Endothelial cell of umbilical vein (primary cell): ENCODE measurements at regions not wholly inside any gene's neighbourhood (a gene's known extent, or its start where the extent isn't known, plus 50 kb on each side); places are given as distances from the start of the nearest gene placed in this dataset.

ENCODE experiments used
- BruUV-seq: library from RNA; stranded (reverse); fragments of 400-500 nt; replicated peaks from 2 replicates; lab custom pipeline; 2021; lab: Mats Ljungman, UMichigan
- CTCF ChIA-PET: fragments of 300-600, 350-600 bp; sonication (Branson Sonifier 250); formaldehyde crosslinking; loops from one replicate; lab custom pipeline; 2021; ENCODE audit warnings: antibody characterized with exemption, inconsistent platforms; lab: Charles Lee
- POLR2A ChIA-PET: fragments of 300-600, 350-600 bp; sonication (Branson Sonifier 250); formaldehyde crosslinking; loops from one replicate; lab custom pipeline; 2021; ENCODE audit warnings: antibody characterized with exemption, inconsistent platforms; lab: Charles Lee
- DNase-seq: peaks from one replicate; pipeline ENCODE4 v3.0.0-alpha.2; 2011; ENCODE audit warnings: low read depth, low spot score
- FAIRE-seq: peaks from 2 replicates; lab custom pipeline; 2011; peaks lifted over from hg19 to GRCh38; lab: Jason Lieb, UNC
- H2AFZ ChIP-seq: 2 replicates; pipeline ENCODE4 v1.6.0; 2012; ENCODE audit warnings: low read depth, low read length, control low read depth, inconsistent platforms
- H3K27ac ChIP-seq: 2 replicates; pipeline ENCODE4 v1.5.1; 2011; ENCODE audit warnings: low read depth, mild to moderate bottlenecking, control low read depth, low read length, moderate library complexity; ENCODE audit not compliant: insufficient read depth
- H3K27me3 ChIP-seq, 2 experiments: 2 replicates each; pipeline versions ENCODE4 v1.6.0 to v1.6.1; 2011; ENCODE audit warnings: low read length in 2 of 2, mixed read lengths in 1 of 2; ENCODE audit not compliant: control insufficient read depth in 2 of 2, insufficient read depth in 2 of 2
- H3K36me3 ChIP-seq, 2 experiments: 2 replicates in 1 of 2; 3 replicates in 1 of 2; pipeline ENCODE4 v1.5.1; 2011; ENCODE audit warnings: low read length in 2 of 2, mild to moderate bottlenecking in 1 of 2, moderate library complexity in 1 of 2; ENCODE audit not compliant: control insufficient read depth in 2 of 2, insufficient read depth in 2 of 2; ENCODE audit errors: extremely low read depth in 1 of 2
- H3K4me1 ChIP-seq: 3 replicates; pipeline ENCODE4 v1.5.1; 2011; ENCODE audit warnings: mild to moderate bottlenecking, low read length; ENCODE audit not compliant: control insufficient read depth, insufficient read depth; ENCODE audit errors: extremely low read depth
- H3K4me2 ChIP-seq: 2 replicates; pipeline ENCODE4 v1.6.1; 2011; ENCODE audit warnings: low read length, control low read depth, mixed read lengths; ENCODE audit not compliant: insufficient read depth
- H3K4me3 ChIP-seq, 3 experiments: fragments of 200-600 bp in 1 of 3; sonication (generic), shearing (Covaris generic) in 1 of 3; replicated peaks in 1 of 3; 2 replicates each; pipeline ENCODE4 v1.5.1; 2011 to 2016; ENCODE audit warnings: control low read depth in 3 of 3, low read length in 3 of 3, mild to moderate bottlenecking in 2 of 3, inconsistent platforms in 1 of 3, low read depth in 1 of 3, moderate library complexity in 1 of 3; ENCODE audit not compliant: insufficient read depth in 1 of 3
- H3K79me2 ChIP-seq: 2 replicates; pipeline ENCODE4 v1.6.0; 2012; ENCODE audit warnings: low read length, inconsistent platforms; ENCODE audit not compliant: control insufficient read depth, insufficient read depth
- H3K9ac ChIP-seq: replicated peaks from 2 replicates; pipeline ENCODE3; 2011; ENCODE audit warnings: low read length, control low read depth; ENCODE audit not compliant: insufficient read depth; ENCODE audit errors: extremely low read depth
- H3K9me1 ChIP-seq: replicated peaks from 3 replicates; pipeline ENCODE4 v1.6.0; 2011; ENCODE audit warnings: mild to moderate bottlenecking, low read length; ENCODE audit not compliant: control insufficient read depth, insufficient read depth; ENCODE audit errors: extremely low read depth
- H3K9me3 ChIP-seq: replicated peaks from 2 replicates; pipeline ENCODE4 v1.5.1; 2012; ENCODE audit warnings: low read length, inconsistent platforms; ENCODE audit not compliant: control insufficient read depth, insufficient read depth
- H4K20me1 ChIP-seq: replicated peaks from 2 replicates; pipeline ENCODE3; 2011; ENCODE audit warnings: mild to moderate bottlenecking, low read length; ENCODE audit not compliant: control insufficient read depth, insufficient read depth; ENCODE audit errors: extremely low read depth
- CTCF ChIP-seq, 2 donors: IDR thresholded peaks; 1 replicate in 1 of 2; 2 replicates in 1 of 2; pipeline ENCODE4 v1.5.1; 2011; ENCODE audit warnings: low read length in 2 of 2, mild to moderate bottlenecking in 2 of 2, moderate library complexity in 2 of 2, control low read depth in 1 of 2, inconsistent platforms in 1 of 2, low read depth in 1 of 2; ENCODE audit not compliant: insufficient read depth in 1 of 2; ENCODE audit errors: extremely low read depth in 1 of 2
- EZH2 ChIP-seq: IDR thresholded peaks from 2 replicates; pipeline ENCODE4 v1.6.1; 2012; ENCODE audit warnings: borderline replicate concordance, low read depth, mild to moderate bottlenecking, moderate library complexity, low read length, inconsistent platforms; ENCODE audit not compliant: severe bottlenecking
- FOS ChIP-seq: IDR thresholded peaks from 2 replicates; pipeline ENCODE4 v1.6.1; 2011; ENCODE audit warnings: mild to moderate bottlenecking, low read length, moderate library complexity, borderline replicate concordance; ENCODE audit not compliant: insufficient read depth
- GATA2 ChIP-seq: IDR thresholded peaks from 2 replicates; pipeline ENCODE4 v1.7.0; 2011; ENCODE audit warnings: low read depth, mild to moderate bottlenecking, moderate library complexity, mixed read lengths, low read length; ENCODE audit not compliant: insufficient read length, insufficient read depth
- JUN ChIP-seq: IDR thresholded peaks from 2 replicates; pipeline ENCODE4 v1.6.1; 2011; ENCODE audit warnings: borderline replicate concordance, low read depth; ENCODE audit not compliant: insufficient read length, insufficient read depth
- MAX ChIP-seq: IDR thresholded peaks from 2 replicates; pipeline ENCODE4 v1.6.1; 2011; ENCODE audit not compliant: insufficient read depth, insufficient read length
- MYC ChIP-seq: IDR thresholded peaks from one replicate; pipeline ENCODE4 v1.6.1; 2011; ENCODE audit warnings: mild to moderate bottlenecking, low read depth, low read length
- POLR2A ChIP-seq: IDR thresholded peaks from 2 replicates; pipeline ENCODE4 v1.6.1; 2012; ENCODE audit warnings: low read depth, mild to moderate bottlenecking, control low read depth, low read length
- POLR2AphosphoS5 ChIP-seq: IDR thresholded peaks from 2 replicates; pipeline ENCODE4 v1.6.1; 2012; ENCODE audit warnings: low read depth, mild to moderate bottlenecking, control low read depth, low read length, moderate library complexity; ENCODE audit not compliant: insufficient read depth
- dilution Hi-C: fragments of 300-500 bp; cut with MboI; formaldehyde crosslinking; loops from one replicate; pipeline ENCODE4 v1.15.0; 2019; ENCODE audit warnings: low sequenced_read_pairs; ENCODE audit not compliant: extremely low pct_ligation_motif_present
- intact Hi-C: fragments of 100-400 bp; cut with micrococcal nuclease; formaldehyde crosslinking; loops from one replicate; pipeline ENCODE4 v1.10.0; 2022

- TF ChIP-seq MAX (no peak), CTCF (IDR thresholded peaks at IDR 0.05; ENCODE audit: extremely low read depth in 1 of 2, insufficient read depth in 1 of 2, low read depth in 1 of 2, low read length in 2 of 2) (no peak), GATA2 (no peak), POLR2AphosphoS5 (no peak), MYC (no peak), JUN (no peak), POLR2A (no peak), EZH2 (no peak), FOS (no peak)
- no peaks in the 10 kb centered on the region for H4K20me1 ChIP-seq
- BruUV-seq = no TSS peak
- no peak for FAIRE-seq
- ChIA-PET POLR2A (no interaction called here), CTCF (no interaction called here)
- no peak overlapping the region for H2AFZ ChIP-seq
- H3K9me1 ChIP-seq = no peaks in the 10 kb centered on the region
- H3K4me3 ChIP-seq = no peak overlapping the region
- H3K4me2 ChIP-seq = no peak overlapping the region
- no peaks in the 10 kb centered on the region for H3K4me1 ChIP-seq
- no peaks in the 10 kb centered on the region for H3K79me2 ChIP-seq
- no peaks in the 10 kb centered on the region for H3K36me3 ChIP-seq
- dilution Hi-C loops (no loop called here), intact Hi-C loops (no loop called here)
- H3K9ac ChIP-seq = no peak overlapping the region
- H3K9me3 ChIP-seq = no peaks in the 10 kb centered on the region
- H3K27me3 ChIP-seq = no peaks in the 10 kb centered on the region
- no peak overlapping the region for H3K27ac ChIP-seq
- DNase-seq = no peak
Measured at GRCh38 chr13:42680748-42681147, 100.6 kb upstream of the FAM216B start.
